Cardiac fibroblast (primary cell): ENCODE measurements at regions not wholly inside any gene's neighbourhood (a gene's known extent, or its start where the extent isn't known, plus 50 kb on each side); places are given as distances from the start of the nearest gene placed in this dataset.

ENCODE experiments used
- DNase-seq, 2 donors: peaks; one replicate each; pipeline versions ENCODE4 v3.0.0 to v3.0.0-alpha.2; 2010; ENCODE audit warnings: low read depth in 2 of 2
- H3K4me3 ChIP-seq, 2 donors: replicated peaks in 1 of 2; 1 replicate in 1 of 2; 2 replicates in 1 of 2; pipeline ENCODE4 v1.5.1; 2011; ENCODE audit warnings: low read depth in 2 of 2, low read length in 2 of 2, mild to moderate bottlenecking in 2 of 2, moderate library complexity in 1 of 2
- TF ChIP-seq, protein P1 (sequence below): IDR thresholded peaks from one replicate; pipeline ENCODE4 v1.5.1; 2011; ENCODE audit warnings: low read depth, mild to moderate bottlenecking, low read length, inconsistent platforms

DNA sequence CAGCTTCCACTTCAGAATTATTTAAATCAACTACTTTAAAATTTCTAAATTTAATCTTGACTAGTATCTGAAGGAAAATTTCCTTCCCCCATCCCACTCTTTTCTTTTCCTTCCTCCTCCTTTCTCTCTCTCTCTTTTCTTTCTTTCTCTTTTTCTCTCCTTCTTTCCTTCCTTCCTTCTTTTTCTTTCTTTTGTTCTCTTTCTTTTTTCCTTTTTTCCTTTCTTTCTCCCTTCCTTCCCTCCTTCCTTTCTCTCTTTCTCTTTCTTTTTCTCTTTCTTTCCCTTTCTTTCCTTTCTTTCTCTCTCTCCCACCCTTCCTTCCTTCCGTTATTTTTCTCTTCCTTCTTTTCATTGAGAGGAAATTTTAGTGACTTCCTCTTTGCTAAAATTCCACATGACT is 132.0 kb upstream of the CDH19 start:
- TF ChIP-seq, protein P1, sequence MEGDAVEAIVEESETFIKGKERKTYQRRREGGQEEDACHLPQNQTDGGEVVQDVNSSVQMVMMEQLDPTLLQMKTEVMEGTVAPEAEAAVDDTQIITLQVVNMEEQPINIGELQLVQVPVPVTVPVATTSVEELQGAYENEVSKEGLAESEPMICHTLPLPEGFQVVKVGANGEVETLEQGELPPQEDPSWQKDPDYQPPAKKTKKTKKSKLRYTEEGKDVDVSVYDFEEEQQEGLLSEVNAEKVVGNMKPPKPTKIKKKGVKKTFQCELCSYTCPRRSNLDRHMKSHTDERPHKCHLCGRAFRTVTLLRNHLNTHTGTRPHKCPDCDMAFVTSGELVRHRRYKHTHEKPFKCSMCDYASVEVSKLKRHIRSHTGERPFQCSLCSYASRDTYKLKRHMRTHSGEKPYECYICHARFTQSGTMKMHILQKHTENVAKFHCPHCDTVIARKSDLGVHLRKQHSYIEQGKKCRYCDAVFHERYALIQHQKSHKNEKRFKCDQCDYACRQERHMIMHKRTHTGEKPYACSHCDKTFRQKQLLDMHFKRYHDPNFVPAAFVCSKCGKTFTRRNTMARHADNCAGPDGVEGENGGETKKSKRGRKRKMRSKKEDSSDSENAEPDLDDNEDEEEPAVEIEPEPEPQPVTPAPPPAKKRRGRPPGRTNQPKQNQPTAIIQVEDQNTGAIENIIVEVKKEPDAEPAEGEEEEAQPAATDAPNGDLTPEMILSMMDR: no peak
- H3K4me3 ChIP-seq: no peak overlapping the region
- DNase-seq: no peak

DNA sequence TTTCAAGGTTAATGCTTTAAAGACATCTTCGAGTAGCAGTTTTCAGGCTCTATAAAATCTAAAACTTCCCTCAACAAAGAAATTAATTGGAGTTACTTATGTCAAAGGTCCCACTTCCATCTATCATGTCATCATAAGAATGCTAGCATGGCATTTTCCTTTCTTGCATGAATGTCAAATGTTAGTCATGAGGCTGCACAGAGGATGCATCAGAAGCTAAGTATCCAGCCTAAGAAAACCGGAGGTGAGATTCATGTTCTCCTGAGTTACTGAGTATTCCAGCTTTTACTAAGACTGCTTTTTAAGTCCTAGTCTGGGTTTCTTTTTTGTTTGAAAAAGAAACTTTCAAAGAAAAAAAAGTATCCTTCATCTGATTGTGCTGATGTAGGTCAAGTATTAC is 130.6 kb upstream of the CDH19 start:
- peak in 1 of 2 donors; percentile 66 for DNase-seq
- TF ChIP-seq, protein P1: no peak
- H3K4me3 ChIP-seq: no peak overlapping the region

- no peak for DNase-seq
- H3K4me3 ChIP-seq: no peak overlapping the region
- TF ChIP-seq, protein P1: no peak
Observed at GRCh38 chr18:66731890-66732289, 128.0 kb upstream of the CDH19 start.

DNA sequence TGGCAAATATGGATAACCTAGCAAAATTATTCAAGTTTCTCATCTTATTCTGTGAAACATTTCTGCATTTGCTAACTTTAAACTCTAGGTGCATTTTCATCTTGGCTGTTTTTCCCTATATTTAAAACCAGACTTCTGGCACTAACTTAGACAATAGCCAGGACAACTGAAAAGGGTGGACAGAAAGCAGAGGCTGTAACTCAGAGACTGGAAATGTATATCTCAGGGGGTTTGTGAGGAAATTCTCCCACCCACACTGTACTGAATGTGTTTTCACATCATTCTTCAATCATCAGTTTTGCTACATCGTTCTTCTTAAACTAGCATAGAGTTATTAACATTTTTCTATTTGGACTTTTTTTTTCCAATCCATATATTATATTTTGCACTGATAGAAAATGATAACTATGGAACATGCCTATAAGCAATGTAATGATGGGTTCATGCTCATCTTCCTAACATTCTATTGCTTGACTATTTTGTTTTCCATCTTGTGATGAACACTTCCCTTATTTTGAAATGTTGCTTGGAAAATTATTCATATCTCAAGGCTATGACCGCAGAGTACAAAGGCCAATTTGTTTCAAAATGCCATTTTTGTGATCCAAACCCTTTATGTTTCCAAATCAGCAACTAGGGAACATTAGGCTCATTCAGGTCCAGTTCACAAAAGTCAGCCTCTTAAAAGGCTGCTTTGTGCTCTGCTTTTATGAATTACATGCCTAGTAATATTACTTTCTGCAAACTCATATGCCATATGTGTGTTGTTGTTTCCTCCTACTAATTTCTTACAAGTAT is 125.8 kb upstream of the CDH19 start:
- H3K4me3 ChIP-seq: no peak overlapping the region
- DNase-seq: peak; percentile 4 to 57
- TF ChIP-seq, protein P1: no peak

GRCh38 chr18:66728951-66729350 is 125.1 kb upstream of the CDH19 start:
- H3K4me3 ChIP-seq: no peak overlapping the region
- no peak for DNase-seq
- TF ChIP-seq, protein P1: no peak

- TF ChIP-seq, protein P1: no peak
- DNase-seq: peak; percentile 21 to 43
- no peak overlapping the region for H3K4me3 ChIP-seq
Observed at GRCh38 chr18:66727991-66728390, 124.1 kb upstream of the CDH19 start.
